K562 (cell line): ENCODE measurements at regions not wholly inside any gene's neighbourhood (a gene's known extent, or its start where the extent isn't known, plus 50 kb on each side); places are given as distances from the start of the nearest gene placed in this dataset.

Source experiments
- ARID3A ChIP-seq: IDR thresholded peaks from 2 replicates; pipeline ENCODE4 v1.6.1; 2012; ENCODE audit warnings: low read depth, low read length, improper control_type of control experiment, borderline replicate concordance
- CTCF ChIP-seq, 3 experiments: IDR thresholded peaks in 2 of 3; conservative IDR thresholded peaks in 1 of 3; 2 replicates each; pipeline ENCODE4 v1.5.1; 2011 to 2012; ENCODE audit warnings: low read length in 3 of 3, mild to moderate bottlenecking in 3 of 3, control low read depth in 2 of 3, improper control_type of control experiment in 1 of 3, inconsistent platforms in 1 of 3, low read depth in 1 of 3, mixed read lengths in 1 of 3, moderate library complexity in 1 of 3; ENCODE audit not compliant: insufficient read depth in 2 of 3
- E2F1 ChIP-seq: sonication (generic); formaldehyde crosslinking; IDR thresholded peaks from 2 replicates; pipeline ENCODE4 v1.8.1; 2023; ENCODE audit warnings: mild to moderate bottlenecking, missing genetic modification reagents, moderate library complexity
- EZH2 ChIP-seq: IDR thresholded peaks from 2 replicates; pipeline ENCODE4 v1.6.1; 2012; ENCODE audit warnings: low read depth, mild to moderate bottlenecking, inconsistent platforms, low read length, borderline replicate concordance
- IRF1 ChIP-seq: sonication (generic); formaldehyde crosslinking; IDR thresholded peaks from 2 replicates; pipeline ENCODE4 v1.8.0; 2022; ENCODE audit warnings: missing genetic modification reagents, mild to moderate bottlenecking, borderline replicate concordance
- NR2C2 ChIP-seq, 2 experiments: fragments of 200-800 bp in 1 of 2; sonication (Bioruptor generic) in 1 of 2; sonication (generic) in 1 of 2; formaldehyde crosslinking in 1 of 2; IDR thresholded peaks; 2 replicates each; pipeline versions ENCODE4 v1.6.1 to v1.8.0; 2016 to 2022; ENCODE audit warnings: mild to moderate bottlenecking in 1 of 2, missing compliant biosample characterization in 1 of 2, missing genetic modification characterization in 1 of 2, missing genetic modification reagents in 1 of 2
- PTBP1 ChIP-seq: fragments of 200-400 bp; formaldehyde crosslinking; IDR thresholded peaks from 2 replicates; pipeline ENCODE4 v1.6.1; 2017; ENCODE audit warnings: low read depth, low read length
- SETDB1 ChIP-seq: IDR thresholded peaks from one replicate; pipeline ENCODE4 v1.6.1; 2012; ENCODE audit warnings: low read length, control low read depth, inconsistent platforms
- SP2 ChIP-seq: IDR thresholded peaks from 2 replicates; pipeline ENCODE4 v1.6.1; 2011; ENCODE audit warnings: mild to moderate bottlenecking, low read depth, low read length, moderate library complexity; ENCODE audit not compliant: poor library complexity, severe bottlenecking; ENCODE audit errors: extremely low read depth
- TCF7 ChIP-seq: sonication (generic); IDR thresholded peaks from 2 replicates; pipeline ENCODE4 v1.6.1; 2016; ENCODE audit warnings: antibody characterized with exemption, borderline replicate concordance
- USF2 ChIP-seq: sonication (generic); formaldehyde crosslinking; IDR thresholded peaks from 2 replicates; pipeline ENCODE4 v1.5.0; 2020; ENCODE audit warnings: missing genetic modification reagents
- YY1 ChIP-seq, 3 experiments: IDR thresholded peaks; 2 replicates each; pipeline ENCODE4 v1.6.1; 2011; ENCODE audit warnings: low read length in 2 of 3, mild to moderate bottlenecking in 2 of 3, moderate library complexity in 2 of 3, borderline replicate concordance in 1 of 3, control low read depth in 1 of 3, low read depth in 1 of 3; ENCODE audit not compliant: insufficient read depth in 3 of 3, insufficient replicate concordance in 2 of 3, control insufficient read depth in 1 of 3, insufficient read length in 1 of 3; ENCODE audit errors: extremely low read depth in 1 of 3
- ZNF699 ChIP-seq: fragments of 250-450 bp; sonication (Bioruptor Pico); IDR thresholded peaks from 2 replicates; pipeline ENCODE4 v1.8.0; 2021; ENCODE audit warnings: mild to moderate bottlenecking, moderate library complexity; ENCODE audit not compliant: insufficient replicate concordance
- ZNF764 ChIP-seq: fragments of 250-450 bp; sonication (Bioruptor Pico); IDR thresholded peaks from 2 replicates; pipeline ENCODE4 v1.4.0; 2020; ENCODE audit warnings: low read depth, mild to moderate bottlenecking, moderate library complexity

- TF ChIP-seq SETDB1 (no peak), TCF7 (no peak), ARID3A (no peak), SP2 (no peak), NR2C2 (CRISPR knock-in tag; IDR thresholded peaks at IDR 0.05) (no peak), NR2C2 (tag; IDR thresholded peaks at IDR 0.05) (no peak), ZNF699 (CRISPR knock-in tag) (no peak), USF2 (CRISPR knock-in tag) (no peak), ZNF764 (CRISPR knock-in tag) (no peak), IRF1 (CRISPR knock-in tag) (no peak), EZH2 (no peak), CTCF (IDR thresholded peaks at IDR 0.05 in 2 of 3, conservative IDR thresholded peaks at IDR 0.05 in 1 of 3; ENCODE audit: insufficient read depth in 2 of 3, low read depth in 1 of 3, low read length in 3 of 3) (no peak), E2F1 (CRISPR knock-in tag) (no peak), YY1 (IDR thresholded peaks at IDR 0.05; ENCODE audit: borderline replicate concordance in 1 of 3, control insufficient read depth in 1 of 3, extremely low read depth in 1 of 3, insufficient read depth in 3 of 3, insufficient read length in 1 of 3, insufficient replicate concordance in 2 of 3, low read depth in 1 of 3, low read length in 2 of 3) (no peak), PTBP1 (no peak)
Measured at GRCh38 chr4:189785257-189785656, 155.4 kb upstream of the FRG1 start.
